ENCODE measurements at regions not wholly inside any gene's neighbourhood (a gene's known extent, or its start where the extent isn't known, plus 50 kb on each side); places are given as distances from the start of the nearest gene placed in this dataset.
"Not testable (repeated sequence)": the region's sequence is repeated elsewhere in the genome, so short reads cannot be mapped to it uniquely, and the experiment has no call there.

- Mint-ChIP-seq H3K36me3 (ENCODE audit: insufficient read depth) (no peaks in the 10 kb centered on the region), H3K4me3 (no peak overlapping the region), H3K27me3 (ENCODE audit: low read depth) (no peaks in the 10 kb centered on the region), H3K4me1 (ENCODE audit: low read depth) (no peaks in the 10 kb centered on the region), H3K9me3 (peaks cover 4% of the 10 kb centered on the region)
- DNase-seq (no peak), ATAC-seq (no peak)
Observed at GRCh38 chr4:125547836-125548235, 233.1 kb downstream of the FAT4 start.

GRCh38 chr4:125550769-125551168 is 236.0 kb downstream of the FAT4 start:
- Mint-ChIP-seq H3K9me3 (no peaks in the 10 kb centered on the region), H3K27me3 (ENCODE audit: low read depth) (no peaks in the 10 kb centered on the region)
- no peak for DNase-seq

DNA sequence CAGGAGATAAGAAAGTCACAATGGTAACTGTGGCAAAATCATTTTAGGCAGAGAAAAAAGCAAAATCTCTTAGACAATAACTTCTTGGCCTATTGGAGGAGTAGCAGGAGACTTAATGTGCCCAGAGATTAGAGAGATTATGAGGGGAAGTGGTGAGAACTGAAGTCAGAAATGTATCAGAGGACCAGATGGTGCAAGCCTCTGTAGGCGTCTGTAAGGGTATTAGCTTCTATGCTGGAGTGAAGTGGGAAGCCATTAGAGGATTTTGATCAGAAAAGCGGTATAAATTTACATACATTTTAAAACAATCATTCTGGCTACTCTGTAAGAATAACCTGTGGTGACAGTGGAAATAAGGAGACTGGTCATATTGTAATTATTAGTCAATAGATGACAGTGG is 236.7 kb downstream of the FAT4 start:
- no peaks in the 10 kb centered on the region for H3K36me3 Mint-ChIP-seq (ENCODE audit: insufficient read depth)
- peaks cover 2% of the 10 kb centered on the region for H3K9me3 Mint-ChIP-seq
- no peak overlapping the region for H3K4me3 Mint-ChIP-seq
- no peak for DNase-seq
- ATAC-seq = no peak
- H3K4me1 Mint-ChIP-seq (ENCODE audit: low read depth) = no peaks in the 10 kb centered on the region
- no peaks in the 10 kb centered on the region for H3K27me3 Mint-ChIP-seq (ENCODE audit: low read depth)

More at GRCh38 chr4:125550769-125551168, 236.0 kb downstream of the FAT4 start:
- Mint-ChIP-seq H3K36me3 (ENCODE audit: insufficient read depth) (no peaks in the 10 kb centered on the region), H3K4me1 (ENCODE audit: low read depth) (no peaks in the 10 kb centered on the region), H3K4me3 (no peak overlapping the region)
- no peak for ATAC-seq

- H3K4me3 Mint-ChIP-seq = no peak overlapping the region
- no peaks in the 10 kb centered on the region for H3K36me3 Mint-ChIP-seq (ENCODE audit: insufficient read depth)
- H3K27me3 Mint-ChIP-seq (ENCODE audit: low read depth) = no peaks in the 10 kb centered on the region
- H3K9me3 Mint-ChIP-seq = peaks cover 6% of the 10 kb centered on the region
- no peak for ATAC-seq
- no peak for DNase-seq
- no peaks in the 10 kb centered on the region for H3K4me1 Mint-ChIP-seq (ENCODE audit: low read depth)
Observed at GRCh38 chr4:125551967-125552366, 237.2 kb downstream of the FAT4 start.

DNA sequence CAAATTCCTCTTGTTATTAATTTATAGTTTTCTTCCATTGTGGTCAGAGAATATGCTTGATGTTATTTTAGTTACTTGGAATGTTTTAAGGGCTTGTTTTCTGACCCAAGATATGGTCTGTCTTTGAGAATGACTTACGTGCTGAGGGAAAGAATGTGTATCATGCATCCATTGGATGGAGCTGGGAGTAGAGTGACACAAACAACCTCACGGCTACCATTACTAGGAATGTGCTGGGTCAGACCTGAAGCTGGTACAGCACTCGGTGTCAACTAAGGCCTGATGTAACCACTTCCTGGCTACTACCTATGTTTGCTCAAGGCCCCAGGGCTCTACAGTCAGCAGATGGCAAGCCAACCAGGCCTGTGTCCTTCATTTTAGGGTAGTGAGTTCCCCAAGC is 257.8 kb downstream of the FAT4 start:
- no peak overlapping the region for H3K4me3 Mint-ChIP-seq
- no peak for DNase-seq
- H3K36me3 Mint-ChIP-seq (ENCODE audit: insufficient read depth) = no peaks in the 10 kb centered on the region
- H3K4me1 Mint-ChIP-seq (ENCODE audit: low read depth) = no peaks in the 10 kb centered on the region
- H3K9me3 Mint-ChIP-seq = peaks cover 7% of the 10 kb centered on the region
- no peaks in the 10 kb centered on the region for H3K27me3 Mint-ChIP-seq (ENCODE audit: low read depth)
- no peak for ATAC-seq

DNA sequence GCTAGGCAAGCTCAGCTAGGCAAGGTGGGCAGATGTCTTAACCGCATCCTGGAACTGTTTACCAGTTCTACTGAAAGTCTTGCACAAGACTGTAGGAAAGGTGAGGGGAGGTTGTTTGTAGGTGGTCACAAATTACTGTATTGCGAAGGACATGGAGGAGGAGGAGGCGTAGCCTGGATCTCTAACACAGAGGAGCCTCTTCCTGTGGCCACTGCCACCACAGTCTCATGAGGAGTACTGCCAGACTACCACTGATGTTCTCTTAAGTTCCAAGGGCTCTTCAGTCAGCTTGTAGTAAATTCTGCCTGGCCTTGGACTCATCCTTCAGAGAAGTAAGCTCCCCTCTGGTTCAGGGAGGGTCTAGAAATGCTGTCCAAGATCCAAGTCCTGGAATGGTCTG is 258.6 kb downstream of the FAT4 start:
- no peak for DNase-seq
- no peak for ATAC-seq
- H3K9me3 Mint-ChIP-seq = peaks cover 7% of the 10 kb centered on the region
- H3K27me3 Mint-ChIP-seq (ENCODE audit: low read depth) = no peaks in the 10 kb centered on the region
- no peaks in the 10 kb centered on the region for H3K36me3 Mint-ChIP-seq (ENCODE audit: insufficient read depth)
- H3K4me3 Mint-ChIP-seq = no peak overlapping the region
- no peaks in the 10 kb centered on the region for H3K4me1 Mint-ChIP-seq (ENCODE audit: low read depth)

DNA sequence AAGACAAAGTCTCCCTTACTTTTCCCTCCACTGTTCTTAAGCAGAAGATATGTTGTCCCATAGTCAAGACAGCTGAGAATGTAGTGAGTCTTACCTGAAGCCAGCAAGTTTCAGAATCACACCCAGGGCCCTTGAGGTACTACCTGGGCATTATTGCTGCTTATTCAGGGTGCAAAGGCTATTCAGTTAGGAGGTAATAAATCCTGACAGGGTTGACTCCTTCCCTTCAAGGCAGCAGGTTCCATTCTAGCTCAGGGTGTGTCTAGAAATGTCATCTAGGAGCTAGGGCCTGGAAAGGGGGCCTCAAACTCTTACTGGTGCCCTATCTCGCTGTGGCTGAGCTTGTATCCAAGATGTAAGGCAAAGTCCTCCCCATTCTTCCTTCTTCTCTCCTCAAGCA is 259.0 kb downstream of the FAT4 start:
- Mint-ChIP-seq H3K9me3 (peaks cover 7% of the 10 kb centered on the region), H3K4me3 (no peak overlapping the region), H3K4me1 (ENCODE audit: low read depth) (no peaks in the 10 kb centered on the region), H3K27me3 (ENCODE audit: low read depth) (no peaks in the 10 kb centered on the region), H3K36me3 (ENCODE audit: insufficient read depth) (no peaks in the 10 kb centered on the region)
- ATAC-seq (no peak), DNase-seq (no peak)

- no peaks in the 10 kb centered on the region for H3K36me3 Mint-ChIP-seq (ENCODE audit: insufficient read depth)
- peaks cover 8% of the 10 kb centered on the region for H3K9me3 Mint-ChIP-seq
- no peaks in the 10 kb centered on the region for H3K4me1 Mint-ChIP-seq (ENCODE audit: low read depth)
- H3K4me3 Mint-ChIP-seq = no peak overlapping the region
- no peaks in the 10 kb centered on the region for H3K27me3 Mint-ChIP-seq (ENCODE audit: low read depth)
- DNase-seq (no peak), ATAC-seq (no peak)
Observed at GRCh38 chr4:125582302-125582701, 267.5 kb downstream of the FAT4 start.

DNA sequence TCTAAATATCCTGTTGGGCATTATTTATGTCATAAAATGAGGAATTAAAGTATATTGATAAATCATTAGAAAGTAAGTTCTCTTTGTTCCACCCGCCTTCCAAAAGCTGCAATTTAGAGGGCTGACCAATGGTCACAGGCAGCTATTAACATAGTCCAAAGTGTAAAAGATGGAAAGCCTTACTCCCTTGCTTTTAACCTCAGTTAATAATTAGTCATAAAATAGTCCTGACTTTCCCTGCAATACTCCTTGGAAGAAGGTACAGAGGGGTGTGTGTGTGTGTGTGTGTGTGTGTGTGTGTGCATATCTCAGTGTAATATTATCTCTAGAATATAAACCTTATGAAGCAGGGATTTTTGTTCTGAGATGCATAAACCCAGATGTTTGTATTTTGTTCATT is 275.4 kb downstream of the FAT4 start:
- Mint-ChIP-seq H3K4me1 (ENCODE audit: low read depth) (no peaks in the 10 kb centered on the region), H3K27me3 (ENCODE audit: low read depth) (no peaks in the 10 kb centered on the region), H3K4me3 (no peak overlapping the region), H3K9me3 (peaks cover 5% of the 10 kb centered on the region), H3K36me3 (ENCODE audit: insufficient read depth) (no peaks in the 10 kb centered on the region)
- no peak for ATAC-seq
- no peak for DNase-seq

- Mint-ChIP-seq H3K9me3 (peaks cover 5% of the 10 kb centered on the region), H3K4me1 (ENCODE audit: low read depth) (no peaks in the 10 kb centered on the region), H3K27me3 (ENCODE audit: low read depth) (no peaks in the 10 kb centered on the region), H3K36me3 (ENCODE audit: insufficient read depth) (no peaks in the 10 kb centered on the region), H3K4me3 (no peak overlapping the region)
- ATAC-seq = no peak
- no peak for DNase-seq
Observed at GRCh38 chr4:125591290-125591689, 276.5 kb downstream of the FAT4 start.

DNA sequence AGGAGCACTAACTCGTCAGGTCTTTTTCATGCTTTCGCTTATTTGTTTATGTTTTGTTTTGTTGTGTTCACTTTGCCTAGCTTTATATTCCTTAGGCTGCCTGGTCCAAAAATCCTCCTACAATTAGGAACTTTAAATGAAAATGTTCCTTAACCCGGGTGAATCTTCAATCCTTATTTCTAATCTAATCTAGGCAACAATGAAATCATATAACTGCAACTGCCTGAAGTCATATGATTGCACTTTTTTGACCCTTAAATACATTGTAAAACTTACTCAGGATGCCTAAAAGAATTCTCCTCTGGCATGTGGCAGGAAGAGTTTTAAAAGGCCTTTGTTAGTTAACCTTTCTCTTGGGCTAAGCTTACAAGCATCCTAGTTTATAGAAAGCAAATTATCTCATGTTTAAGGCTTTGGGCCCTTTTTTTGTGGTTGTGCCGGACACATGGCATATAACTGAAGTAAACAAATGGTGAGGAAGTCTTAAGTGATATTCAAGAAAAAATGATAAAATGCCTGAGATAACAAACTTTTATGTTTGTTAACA is 279.4 kb downstream of the FAT4 start:
- Mint-ChIP-seq H3K4me1 (ENCODE audit: low read depth) (no peaks in the 10 kb centered on the region), H3K27me3 (ENCODE audit: low read depth) (no peaks in the 10 kb centered on the region), H3K4me3 (no peak overlapping the region), H3K36me3 (ENCODE audit: insufficient read depth) (no peaks in the 10 kb centered on the region), H3K9me3 (no peaks in the 10 kb centered on the region)
- no peak for ATAC-seq
- no peak for DNase-seq

- H3K4me1 Mint-ChIP-seq (ENCODE audit: low read depth); H3K9me3 Mint-ChIP-seq; ATAC-seq; H3K4me3 Mint-ChIP-seq; H3K36me3 Mint-ChIP-seq (ENCODE audit: insufficient read depth); DNase-seq; H3K27me3 Mint-ChIP-seq (ENCODE audit: low read depth): not testable (repeated sequence)
Observed at GRCh38 chr4:125605926-125606325, 291.2 kb downstream of the FAT4 start.

GRCh38 chr4:125620066-125620860 is 305.5 kb downstream of the FAT4 start:
- DNase-seq (no peak), ATAC-seq (no peak)
- no peaks in the 10 kb centered on the region for H3K27me3 Mint-ChIP-seq (ENCODE audit: low read depth)

DNA sequence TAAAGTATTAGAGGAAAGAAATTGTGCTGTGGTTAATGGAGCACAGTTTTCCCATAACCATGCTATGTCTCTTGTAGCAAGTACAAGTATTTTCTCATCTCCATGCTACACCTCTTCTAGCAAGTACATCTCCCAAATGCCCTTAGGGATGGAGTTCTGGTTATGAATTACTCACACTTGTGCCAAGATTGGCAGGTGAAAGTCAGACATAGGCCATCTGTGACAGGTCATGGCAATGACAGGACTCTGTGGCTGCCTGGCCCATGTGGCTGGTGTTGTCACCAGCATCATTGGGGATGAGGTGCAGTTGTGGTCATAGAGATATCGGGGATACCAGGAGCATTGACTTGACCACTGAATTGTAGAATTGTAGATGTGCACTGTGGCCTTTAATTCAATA is 310.2 kb downstream of the FAT4 start:
- Mint-ChIP-seq H3K36me3 (ENCODE audit: insufficient read depth) (no peaks in the 10 kb centered on the region), H3K4me1 (ENCODE audit: low read depth) (no peaks in the 10 kb centered on the region), H3K9me3 (peaks cover 13% of the 10 kb centered on the region), H3K4me3 (no peak overlapping the region), H3K27me3 (ENCODE audit: low read depth) (no peaks in the 10 kb centered on the region)
- no peak for DNase-seq
- ATAC-seq = no peak

More at GRCh38 chr4:125620066-125620860, 305.5 kb downstream of the FAT4 start:
- H3K4me3 Mint-ChIP-seq = no peak overlapping the region
- H3K9me3 Mint-ChIP-seq = peaks cover 8% of the 10 kb centered on the region
- no peaks in the 10 kb centered on the region for H3K4me1 Mint-ChIP-seq (ENCODE audit: low read depth)
- no peaks in the 10 kb centered on the region for H3K36me3 Mint-ChIP-seq (ENCODE audit: insufficient read depth)

DNA sequence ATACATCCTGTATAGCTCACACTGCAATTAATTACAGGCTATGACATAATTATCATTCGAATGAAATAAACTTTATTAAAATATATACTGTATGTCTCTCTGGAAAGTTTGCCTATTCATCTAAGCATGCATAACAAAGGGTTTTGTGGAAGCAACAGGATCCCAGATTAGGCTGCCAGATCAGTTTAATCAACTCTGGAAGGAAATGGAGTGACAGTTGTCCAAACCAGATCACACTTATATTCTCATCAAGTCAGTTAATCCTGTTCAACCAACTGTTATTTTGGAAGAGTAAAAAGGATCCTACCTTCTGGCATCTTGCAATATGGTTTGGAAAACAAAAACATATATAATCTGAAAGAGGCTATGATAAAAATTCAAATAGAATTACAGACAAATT is 312.2 kb downstream of the FAT4 start:
- H3K4me3 Mint-ChIP-seq = no peak overlapping the region
- no peaks in the 10 kb centered on the region for H3K27me3 Mint-ChIP-seq (ENCODE audit: low read depth)
- no peaks in the 10 kb centered on the region for H3K4me1 Mint-ChIP-seq (ENCODE audit: low read depth)
- no peak for DNase-seq
- ATAC-seq = no peak
- H3K9me3 Mint-ChIP-seq = peaks cover 11% of the 10 kb centered on the region
- H3K36me3 Mint-ChIP-seq (ENCODE audit: insufficient read depth) = no peaks in the 10 kb centered on the region
